ENCODE measurements at regions not wholly inside any gene's neighbourhood (a gene's known extent, or its start where the extent isn't known, plus 50 kb on each side); places are given as distances from the start of the nearest gene placed in this dataset.

DNA sequence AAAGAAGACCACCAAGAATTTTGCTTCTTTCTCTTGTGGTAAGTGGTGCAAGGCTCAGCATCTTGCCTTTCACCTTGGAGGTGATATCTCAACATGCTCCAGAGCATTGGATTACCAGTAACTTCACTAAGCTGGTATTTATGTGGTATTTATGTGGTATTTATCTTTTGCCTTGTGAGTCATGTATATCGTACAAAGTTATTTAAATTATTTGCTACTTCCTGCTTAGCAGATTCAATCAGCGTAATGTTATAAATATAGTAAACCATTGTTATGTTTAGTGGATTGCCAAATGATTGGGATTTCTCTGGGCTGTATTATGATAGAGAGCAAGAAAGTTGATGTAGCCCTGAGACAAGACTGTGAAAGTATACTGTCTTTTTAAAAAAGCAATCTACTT lies 366.4 kb downstream of the IPO8 start:
- intact Hi-C loops (cut with DNase I; ENCODE audit: low total_unique reads), result no loop called here
- H3K4me1 ChIP-seq, result no peaks in the 10 kb centered on the region
- no peak overlapping the region for H3K4me3 ChIP-seq
- 68 to 90% (median 83%) methylated on average over 2 of the region's 2 CpGs for WGBS, 5 donors
- H3K27me3 ChIP-seq (replicated peaks in 1 of 7), result no peaks in the 10 kb centered on the region
- TF ChIP-seq, protein P1, sequence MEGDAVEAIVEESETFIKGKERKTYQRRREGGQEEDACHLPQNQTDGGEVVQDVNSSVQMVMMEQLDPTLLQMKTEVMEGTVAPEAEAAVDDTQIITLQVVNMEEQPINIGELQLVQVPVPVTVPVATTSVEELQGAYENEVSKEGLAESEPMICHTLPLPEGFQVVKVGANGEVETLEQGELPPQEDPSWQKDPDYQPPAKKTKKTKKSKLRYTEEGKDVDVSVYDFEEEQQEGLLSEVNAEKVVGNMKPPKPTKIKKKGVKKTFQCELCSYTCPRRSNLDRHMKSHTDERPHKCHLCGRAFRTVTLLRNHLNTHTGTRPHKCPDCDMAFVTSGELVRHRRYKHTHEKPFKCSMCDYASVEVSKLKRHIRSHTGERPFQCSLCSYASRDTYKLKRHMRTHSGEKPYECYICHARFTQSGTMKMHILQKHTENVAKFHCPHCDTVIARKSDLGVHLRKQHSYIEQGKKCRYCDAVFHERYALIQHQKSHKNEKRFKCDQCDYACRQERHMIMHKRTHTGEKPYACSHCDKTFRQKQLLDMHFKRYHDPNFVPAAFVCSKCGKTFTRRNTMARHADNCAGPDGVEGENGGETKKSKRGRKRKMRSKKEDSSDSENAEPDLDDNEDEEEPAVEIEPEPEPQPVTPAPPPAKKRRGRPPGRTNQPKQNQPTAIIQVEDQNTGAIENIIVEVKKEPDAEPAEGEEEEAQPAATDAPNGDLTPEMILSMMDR (IDR thresholded peaks at IDR 0.05 in 8 of 11, conservative IDR thresholded peaks at IDR 0.05 in 3 of 11), result no peak
- TF ChIP-seq POLR2A (IDR thresholded peaks at IDR 0.05), result no peak
- no peak for TF ChIP-seq POLR2AphosphoS5 (IDR thresholded peaks at IDR 0.05)
- peaks cover 0 to 29% (median 5%) of the 10 kb centered on the region in 8 donors for H3K9me3 ChIP-seq
- H3K27ac ChIP-seq, result no peak overlapping the region
- no peaks in the 10 kb centered on the region for H3K36me3 ChIP-seq
- no peak for DNase-seq

DNA sequence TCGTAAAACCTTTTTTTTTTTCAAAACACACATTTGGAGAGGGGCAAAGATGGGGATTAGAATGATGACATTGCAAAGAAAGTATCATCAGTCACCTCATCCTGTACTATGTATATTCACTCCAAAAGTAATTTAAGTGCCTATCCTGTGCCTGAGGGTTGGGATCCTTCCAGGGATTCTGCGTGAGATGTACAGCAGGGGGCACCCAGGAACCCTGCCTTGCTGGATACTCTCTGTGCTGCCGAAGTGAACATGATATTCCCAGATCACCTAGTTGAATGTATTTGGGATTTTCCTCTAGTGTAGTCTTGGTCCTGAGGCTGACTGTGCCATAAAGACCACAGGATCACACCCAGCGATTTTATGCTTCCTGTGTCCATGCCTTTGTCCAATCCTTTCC lies 372.7 kb downstream of the IPO8 start:
- TF ChIP-seq POLR2A (IDR thresholded peaks at IDR 0.05), result no peak
- no peak for TF ChIP-seq POLR2AphosphoS5 (IDR thresholded peaks at IDR 0.05)
- TF ChIP-seq, protein P1 (IDR thresholded peaks at IDR 0.05 in 8 of 11, conservative IDR thresholded peaks at IDR 0.05 in 3 of 11), result no peak
- DNase-seq, result no peak
- no peaks in the 10 kb centered on the region for H3K27me3 ChIP-seq (replicated peaks in 1 of 7)
- peaks cover 0 to 42% (median 15%) of the 10 kb centered on the region in 8 donors for H3K9me3 ChIP-seq
- no peak overlapping the region for H3K27ac ChIP-seq
- H3K4me3 ChIP-seq, result no peak overlapping the region
- no peaks in the 10 kb centered on the region for H3K36me3 ChIP-seq
- WGBS, 5 donors, result 51 to 69% (median 59%) methylated on average over 4 of the region's 4 CpGs
- intact Hi-C loops (cut with DNase I; ENCODE audit: low total_unique reads), result no loop called here
- no peaks in the 10 kb centered on the region for H3K4me1 ChIP-seq

GRCh38 chr12:30320561-30320960 lies 375.1 kb downstream of the IPO8 start:
- Histone ChIP-seq H3K27ac (no peak overlapping the region), H3K4me3 (no peak overlapping the region), H3K9me3 (peaks cover 0 to 47% (median 13%) of the 10 kb centered on the region in 8 donors), H3K27me3 (replicated peaks in 1 of 7) (no peaks in the 10 kb centered on the region), H3K4me1 (no peaks in the 10 kb centered on the region), H3K36me3 (no peaks in the 10 kb centered on the region)
- intact Hi-C loops (cut with DNase I; ENCODE audit: low total_unique reads), result no loop called here
- TF ChIP-seq, protein P1 (IDR thresholded peaks at IDR 0.05 in 8 of 11, conservative IDR thresholded peaks at IDR 0.05 in 3 of 11), result no peak
- no peak for TF ChIP-seq POLR2A (IDR thresholded peaks at IDR 0.05)
- TF ChIP-seq POLR2AphosphoS5 (IDR thresholded peaks at IDR 0.05), result no peak
- DNase-seq, result no peak
- 92 to 96% (median 95%) methylated on average over 13 of the region's 13 CpGs for WGBS, 5 donors

GRCh38 chr12:30314506-30315100 lies 381.1 kb downstream of the IPO8 start:
- Histone ChIP-seq H3K9me3 (peaks cover 0 to 39% (median 21%) of the 10 kb centered on the region in 8 donors), H3K4me1 (no peaks in the 10 kb centered on the region), H3K4me3 (no peak overlapping the region), H3K27ac (no peak overlapping the region), H3K27me3 (replicated peaks in 1 of 7) (no peaks in the 10 kb centered on the region), H3K36me3 (no peaks in the 10 kb centered on the region)
- WGBS, 5 donors, result 55 to 62% (median 55%) methylated on average over 5 of the region's 5 CpGs
- TF ChIP-seq, protein P1 (IDR thresholded peaks at IDR 0.05 in 8 of 11, conservative IDR thresholded peaks at IDR 0.05 in 3 of 11), result no peak
- TF ChIP-seq POLR2AphosphoS5 (IDR thresholded peaks at IDR 0.05) (no peak), POLR2A (IDR thresholded peaks at IDR 0.05) (no peak)
- intact Hi-C loops (cut with DNase I; ENCODE audit: low total_unique reads), result no loop called here
- no peak for DNase-seq

Measured in spleen (tissue), 11 donors.